SU-DHL-6 (cell line): ENCODE measurements at regions not wholly inside any gene's neighbourhood (a gene's known extent, or its start where the extent isn't known, plus 50 kb on each side); places are given as distances from the start of the nearest gene placed in this dataset.

Experiments used
- H2AFZ ChIP-seq: fragments of 200-600 bp; sonication (generic); 2 replicates; pipeline ENCODE4 v1.6.1; 2014; ENCODE audit warnings: low read depth, mild to moderate bottlenecking, moderate library complexity, mixed read lengths, antibody characterized with exemption, low read length; ENCODE audit not compliant: severe bottlenecking
- H3F3A ChIP-seq: fragments of 200-600 bp; shearing (Covaris generic); 2 replicates; pipeline ENCODE4 v1.6.0; 2016; ENCODE audit warnings: antibody characterized with exemption, mild to moderate bottlenecking; ENCODE audit not compliant: insufficient read depth
- H3K27ac ChIP-seq: fragments of 200-600 bp; sonication (generic); 2 replicates; pipeline ENCODE4 v1.5.1; 2016; ENCODE audit warnings: low read depth, mild to moderate bottlenecking, low read length, moderate library complexity, mixed read lengths
- H3K27me3 ChIP-seq: fragments of 200-600 bp; sonication (generic), shearing (Covaris generic); 2 replicates; pipeline ENCODE4 v1.6.0; 2014; ENCODE audit warnings: mild to moderate bottlenecking, low read length
- H3K36me3 ChIP-seq: fragments of 200-600 bp; sonication (generic); 2 replicates; pipeline ENCODE4 v1.6.1; 2014; ENCODE audit warnings: mild to moderate bottlenecking, low read length, mixed read lengths
- H3K4me2 ChIP-seq: fragments of 300-600, 200-600 bp; shearing (Covaris generic), sonication (generic); 2 replicates; pipeline ENCODE4 v1.6.0; 2014; ENCODE audit warnings: low read length, low read depth, mild to moderate bottlenecking; ENCODE audit not compliant: poor library complexity, severe bottlenecking
- H3K4me3 ChIP-seq: fragments of 200-600 bp; sonication (generic); 2 replicates; pipeline ENCODE4 v1.5.1; 2014; ENCODE audit warnings: antibody characterized with exemption, low read length, mild to moderate bottlenecking, mixed read lengths; ENCODE audit not compliant: insufficient read depth, poor library complexity, severe bottlenecking
- H3K79me2 ChIP-seq: fragments of 200-600 bp; sonication (generic); 2 replicates; pipeline ENCODE4 v1.6.1; 2014; ENCODE audit warnings: mild to moderate bottlenecking, low read length, moderate library complexity; ENCODE audit not compliant: insufficient read depth
- H3K9ac ChIP-seq: fragments of 200-600 bp; sonication (generic); 2 replicates; pipeline ENCODE4 v1.7.0; 2014; ENCODE audit warnings: mild to moderate bottlenecking, low read length
- H3K9me2 ChIP-seq: fragments of 200-600 bp; sonication (generic); replicated peaks from 2 replicates; pipeline ENCODE4 v1.6.1; 2014; ENCODE audit warnings: low read length; ENCODE audit not compliant: insufficient read depth
- H3K9me3 ChIP-seq: fragments of 200-600 bp; sonication (generic); 2 replicates; pipeline ENCODE4 v1.6.1; 2014; ENCODE audit warnings: low read length, mixed read lengths; ENCODE audit not compliant: insufficient read depth
- H4K20me1 ChIP-seq: fragments of 200-600 bp; sonication (generic); 2 replicates; pipeline ENCODE4 v1.6.1; 2014; ENCODE audit warnings: low read depth, mild to moderate bottlenecking, antibody characterized with exemption, low read length, moderate library complexity, mixed read lengths
- EZH2phosphoT487 ChIP-seq: fragments of 200-600 bp; sonication (generic), shearing (Covaris generic); conservative IDR thresholded peaks from 2 replicates; pipeline ENCODE4 v1.6.1; 2018; ENCODE audit warnings: mild to moderate bottlenecking, antibody characterized with exemption, low read length, moderate library complexity, mixed read lengths
- TF ChIP-seq, protein P1 (sequence below): fragments of 200-600 bp; sonication (generic); IDR thresholded peaks from one replicate; pipeline ENCODE4 v1.5.1; 2017; ENCODE audit warnings: antibody characterized with exemption, mild to moderate bottlenecking, low read length, moderate library complexity; ENCODE audit not compliant: insufficient read depth, poor library complexity, severe bottlenecking

DNA sequence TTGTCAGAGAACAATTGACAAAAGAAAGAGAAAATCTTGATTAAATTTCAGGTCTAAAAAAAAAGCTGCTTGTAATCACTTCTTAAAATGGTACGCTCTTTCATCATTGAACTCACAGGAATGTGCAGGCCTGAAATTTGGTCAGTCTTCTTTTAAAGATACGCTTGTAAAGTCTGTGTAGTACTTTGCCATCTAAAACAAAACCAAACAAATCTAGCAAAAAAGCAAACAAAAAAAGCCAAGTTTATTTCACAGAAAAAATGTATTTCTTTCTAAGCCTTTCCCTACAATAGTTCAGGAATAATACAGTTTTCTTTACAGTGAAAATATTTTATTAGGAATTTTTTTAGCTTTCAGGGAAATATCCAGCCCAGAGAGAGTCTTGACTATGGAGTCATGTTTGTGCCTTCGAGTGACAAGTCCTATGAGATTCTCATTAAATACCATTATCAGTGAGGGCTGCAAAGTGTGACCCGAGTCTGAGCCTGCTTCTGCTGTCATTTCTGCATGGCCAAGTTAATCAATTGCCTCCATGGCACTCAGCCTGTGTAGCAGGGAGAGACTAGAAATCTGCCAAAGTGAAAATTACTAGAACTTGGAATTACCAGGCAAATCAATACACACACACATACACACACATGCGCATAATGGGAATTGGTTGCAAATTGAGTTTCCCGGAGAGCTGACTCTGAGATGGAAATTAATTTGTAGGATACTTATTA lies 172.6 kb downstream of the OTUD1 start:
- Histone ChIP-seq H3K27me3 (no peaks in the 10 kb centered on the region), H3K4me2 (no peak overlapping the region), H3K79me2 (no peaks in the 10 kb centered on the region), H3K9me3 (no peaks in the 10 kb centered on the region), H3F3A (no peaks in the 10 kb centered on the region), H3K9ac (no peak overlapping the region), H2AFZ (no peak overlapping the region), H4K20me1 (no peaks in the 10 kb centered on the region), H3K4me3 (no peak overlapping the region), H3K36me3 (no peaks in the 10 kb centered on the region), H3K27ac (no peak overlapping the region), H3K9me2 (no peaks in the 10 kb centered on the region)
- TF ChIP-seq, protein P1, sequence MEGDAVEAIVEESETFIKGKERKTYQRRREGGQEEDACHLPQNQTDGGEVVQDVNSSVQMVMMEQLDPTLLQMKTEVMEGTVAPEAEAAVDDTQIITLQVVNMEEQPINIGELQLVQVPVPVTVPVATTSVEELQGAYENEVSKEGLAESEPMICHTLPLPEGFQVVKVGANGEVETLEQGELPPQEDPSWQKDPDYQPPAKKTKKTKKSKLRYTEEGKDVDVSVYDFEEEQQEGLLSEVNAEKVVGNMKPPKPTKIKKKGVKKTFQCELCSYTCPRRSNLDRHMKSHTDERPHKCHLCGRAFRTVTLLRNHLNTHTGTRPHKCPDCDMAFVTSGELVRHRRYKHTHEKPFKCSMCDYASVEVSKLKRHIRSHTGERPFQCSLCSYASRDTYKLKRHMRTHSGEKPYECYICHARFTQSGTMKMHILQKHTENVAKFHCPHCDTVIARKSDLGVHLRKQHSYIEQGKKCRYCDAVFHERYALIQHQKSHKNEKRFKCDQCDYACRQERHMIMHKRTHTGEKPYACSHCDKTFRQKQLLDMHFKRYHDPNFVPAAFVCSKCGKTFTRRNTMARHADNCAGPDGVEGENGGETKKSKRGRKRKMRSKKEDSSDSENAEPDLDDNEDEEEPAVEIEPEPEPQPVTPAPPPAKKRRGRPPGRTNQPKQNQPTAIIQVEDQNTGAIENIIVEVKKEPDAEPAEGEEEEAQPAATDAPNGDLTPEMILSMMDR: no peak
- TF ChIP-seq EZH2phosphoT487: no peak

DNA sequence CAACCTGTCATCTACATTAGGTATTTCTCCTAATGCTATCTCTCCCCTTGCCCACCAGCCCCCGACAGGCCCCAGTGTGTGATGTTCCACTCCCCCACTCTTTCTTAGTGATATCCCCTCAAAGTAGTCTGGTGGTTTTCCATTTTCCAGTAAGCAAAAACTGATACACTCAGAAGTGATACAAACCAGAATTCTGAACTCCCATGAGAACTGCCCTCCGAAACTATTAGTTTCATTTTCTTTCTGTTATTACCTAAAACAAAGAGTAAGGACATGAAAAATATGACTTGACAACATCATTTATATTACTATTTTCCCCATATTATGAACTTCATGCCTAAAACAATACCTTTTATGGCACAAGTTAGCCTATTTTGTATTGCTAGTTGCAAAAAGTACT lies 175.0 kb downstream of the OTUD1 start:
- H3K27me3 ChIP-seq: no peaks in the 10 kb centered on the region
- no peaks in the 10 kb centered on the region for H4K20me1 ChIP-seq
- no peaks in the 10 kb centered on the region for H3K9me3 ChIP-seq
- H3K4me2 ChIP-seq: no peak overlapping the region
- H3K9ac ChIP-seq: no peak overlapping the region
- H3K79me2 ChIP-seq: no peaks in the 10 kb centered on the region
- no peaks in the 10 kb centered on the region for H3F3A ChIP-seq
- H3K9me2 ChIP-seq: no peaks in the 10 kb centered on the region
- TF ChIP-seq EZH2phosphoT487: no peak
- TF ChIP-seq, protein P1: no peak
- no peak overlapping the region for H3K27ac ChIP-seq
- H3K36me3 ChIP-seq: no peaks in the 10 kb centered on the region
- no peak overlapping the region for H2AFZ ChIP-seq
- no peak overlapping the region for H3K4me3 ChIP-seq

DNA sequence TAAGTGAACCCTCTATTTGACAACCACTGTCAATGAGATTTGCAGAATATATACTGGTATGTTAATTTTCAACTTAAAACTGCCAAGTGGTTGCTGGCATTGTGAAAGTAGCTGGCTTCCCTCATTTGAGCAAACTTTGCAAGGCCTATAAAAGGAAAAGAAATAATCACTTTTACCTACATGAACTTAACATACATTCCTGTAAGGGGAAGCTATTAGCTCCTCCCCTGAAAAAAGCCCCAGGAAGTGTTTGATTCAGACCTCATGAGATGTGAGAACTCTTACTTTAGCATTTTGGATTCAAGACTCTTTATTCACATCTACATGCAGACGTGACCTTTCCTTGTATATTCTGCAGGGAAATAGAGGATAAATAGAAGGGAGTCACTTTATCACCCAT lies 175.6 kb downstream of the OTUD1 start:
- Histone ChIP-seq H3K27ac (no peak overlapping the region), H2AFZ (no peak overlapping the region), H3K27me3 (no peaks in the 10 kb centered on the region), H3F3A (no peaks in the 10 kb centered on the region), H3K9me3 (no peaks in the 10 kb centered on the region), H3K4me3 (no peak overlapping the region), H3K36me3 (no peaks in the 10 kb centered on the region), H3K79me2 (no peaks in the 10 kb centered on the region), H3K4me2 (no peak overlapping the region), H4K20me1 (no peaks in the 10 kb centered on the region), H3K9me2 (no peaks in the 10 kb centered on the region), H3K9ac (no peak overlapping the region)
- TF ChIP-seq EZH2phosphoT487: no peak
- TF ChIP-seq, protein P1: no peak
